Transverse colon (tissue), 4 donors: ENCODE measurements at regions not wholly inside any gene's neighbourhood (a gene's known extent, or its start where the extent isn't known, plus 50 kb on each side); places are given as distances from the start of the nearest gene placed in this dataset.

Experiments
- DNase-seq: peaks from one replicate; pipeline ENCODE4 v3.0.0-alpha.2; 2019
- H3K27ac ChIP-seq, 4 donors: fragments of 200-600 bp; sonication (generic); 2 replicates each; pipeline ENCODE4 v1.5.1; 2016 to 2018; ENCODE audit warnings: inconsistent platforms in 4 of 4
- H3K27me3 ChIP-seq: fragments of 200-600 bp; sonication (generic); 2 replicates; pipeline ENCODE4 v1.5.1; 2017; ENCODE audit warnings: inconsistent platforms
- H3K36me3 ChIP-seq, 4 donors: fragments of 200-600 bp; sonication (generic); 2 replicates each; pipeline ENCODE4 v1.5.1; 2017 to 2019; ENCODE audit warnings: inconsistent platforms in 4 of 4
- H3K4me1 ChIP-seq, 4 donors: fragments of 200-600 bp; sonication (generic); 2 replicates each; pipeline ENCODE4 v1.5.1; 2017 to 2020; ENCODE audit warnings: inconsistent platforms in 4 of 4
- H3K4me3 ChIP-seq, 4 donors: fragments of 200-600 bp; sonication (generic); 1 replicate in 1 of 4; 2 replicates in 3 of 4; pipeline versions ENCODE4 v1.5.1 to v1.6.1; 2017 to 2019; ENCODE audit warnings: inconsistent platforms in 4 of 4
- H3K9me3 ChIP-seq, 2 donors: fragments of 200-600 bp; sonication (generic); 2 replicates each; pipeline ENCODE4 v1.5.1; 2017 to 2019; ENCODE audit warnings: inconsistent platforms in 2 of 2
- CTCF ChIP-seq, 5 experiments: fragments of 200-600 bp in 3 of 5; fragments of 450-650 bp in 2 of 5; sonication (generic) in 3 of 5; IDR thresholded peaks; 1 replicate in 2 of 5; 2 replicates in 3 of 5; pipeline ENCODE4 v1.5.1; 2016 to 2017; ENCODE audit warnings: antibody characterized with exemption in 5 of 5, inconsistent platforms in 3 of 5, mild to moderate bottlenecking in 2 of 5, moderate library complexity in 1 of 5
- EP300 ChIP-seq: sonication (generic); formaldehyde crosslinking; IDR thresholded peaks from one replicate; pipeline ENCODE4 v1.6.1; 2017; ENCODE audit warnings: antibody characterized with exemption, low read depth
- POLR2A ChIP-seq: fragments of 450-650 bp; IDR thresholded peaks from one replicate; pipeline ENCODE4 v1.6.1; 2016; ENCODE audit warnings: antibody characterized with exemption, mild to moderate bottlenecking, moderate library complexity
- POLR2AphosphoS5 ChIP-seq, 3 donors: sonication (generic); formaldehyde crosslinking; IDR thresholded peaks; one replicate each; pipeline ENCODE4 v1.6.1; 2016; ENCODE audit warnings: antibody characterized with exemption in 3 of 3
- WGBS, 2 donors: methylation state at CpG; one replicate each; pipeline ENCODE4 v1.1.5; 2018; ENCODE audit warnings: low coverage in 1 of 2; 5-methylcytosine and 5-hydroxymethylcytosine counted together
- in situ Hi-C, 4 donors: fragments of 200-750 bp; cut with MboI; loops; one replicate each; pipeline versions ENCODE4 v1.15.0 to v1.15.1; 2017; ENCODE audit warnings: low sequenced_read_pairs in 3 of 4, low pct_ligation_motif_present in 1 of 4, low pct_unique_long_range_greater_than_20kb in 1 of 4
- intact Hi-C: fragments of 100-400 bp; cut with DNase I; formaldehyde crosslinking; loops from one replicate; pipeline ENCODE4 v1.15.1; 2023; ENCODE audit warnings: low total_unique reads

- DNase-seq: no peak
- Histone ChIP-seq H3K36me3 (no peaks in the 10 kb centered on the region), H3K4me3 (no peak overlapping the region), H3K27ac (no peak overlapping the region), H3K9me3 (no peaks in the 10 kb centered on the region), H3K4me1 (no peaks in the 10 kb centered on the region), H3K27me3 (no peaks in the 10 kb centered on the region)
- intact Hi-C loops: no loop called here
- TF ChIP-seq CTCF (IDR thresholded peaks at IDR 0.05): no peak
- TF ChIP-seq POLR2A: no peak
- TF ChIP-seq EP300: no peak
- no peak for TF ChIP-seq POLR2AphosphoS5 (IDR thresholded peaks at IDR 0.05)
- 83 to 88% methylated on average over 6 to 8 of the region's 8 CpGs for WGBS, 2 donors
- in situ Hi-C loops: no loop called here
Observed at GRCh38 chr2:11006191-11006590, 94.5 kb downstream of the KCNF1 start.

GRCh38 chr2:11007331-11008264 lies 95.9 kb downstream of the KCNF1 start:
- Histone ChIP-seq H3K36me3 (no peaks in the 10 kb centered on the region), H3K4me1 (no peaks in the 10 kb centered on the region), H3K27ac (no peak overlapping the region), H3K4me3 (no peak overlapping the region), H3K27me3 (no peaks in the 10 kb centered on the region), H3K9me3 (no peaks in the 10 kb centered on the region)
- DNase-seq: no peak
- in situ Hi-C loops (no loop called here), intact Hi-C loops (no loop called here)
- TF ChIP-seq CTCF (IDR thresholded peaks at IDR 0.05) (no peak), POLR2AphosphoS5 (IDR thresholded peaks at IDR 0.05) (no peak), POLR2A (no peak), EP300 (no peak)
- 91 to 97% methylated on average over 7 to 18 of the region's 18 CpGs for WGBS, 2 donors

- H3K36me3 ChIP-seq: no peaks in the 10 kb centered on the region
- intact Hi-C loops: no loop called here
- DNase-seq: no peak
- no peak overlapping the region for H3K4me3 ChIP-seq
- no peak for TF ChIP-seq POLR2A
- TF ChIP-seq POLR2AphosphoS5 (IDR thresholded peaks at IDR 0.05): no peak
- TF ChIP-seq CTCF (IDR thresholded peaks at IDR 0.05): no peak
- TF ChIP-seq EP300: no peak
- no peaks in the 10 kb centered on the region for H3K9me3 ChIP-seq
- in situ Hi-C loops: no loop called here
- no peaks in the 10 kb centered on the region for H3K27me3 ChIP-seq
- WGBS, 2 donors: 85 to 100% methylated on average over 1 to 4 of the region's 4 CpGs
- H3K27ac ChIP-seq: no peak overlapping the region
- H3K4me1 ChIP-seq: no peaks in the 10 kb centered on the region
Observed at GRCh38 chr2:11008773-11009172, 97.0 kb downstream of the KCNF1 start.

- no peak for DNase-seq
- H3K36me3 ChIP-seq: no peaks in the 10 kb centered on the region
- no peaks in the 10 kb centered on the region for H3K9me3 ChIP-seq
- H3K4me1 ChIP-seq: no peaks in the 10 kb centered on the region
- in situ Hi-C loops: no loop called here
- intact Hi-C loops: no loop called here
- 92 to 94% methylated on average over 3 of the region's 3 CpGs for WGBS, 2 donors
- no peak overlapping the region for H3K4me3 ChIP-seq
- H3K27me3 ChIP-seq: no peaks in the 10 kb centered on the region
- H3K27ac ChIP-seq: no peak overlapping the region
- TF ChIP-seq POLR2AphosphoS5 (IDR thresholded peaks at IDR 0.05) (no peak), EP300 (no peak), POLR2A (no peak), CTCF (IDR thresholded peaks at IDR 0.05) (no peak)
Observed at GRCh38 chr2:11009176-11009575, 97.4 kb downstream of the KCNF1 start.
